ENCODE measurements at regions not wholly inside any gene's neighbourhood (a gene's known extent, or its start where the extent isn't known, plus 50 kb on each side); places are given as distances from the start of the nearest gene placed in this dataset.

DNA sequence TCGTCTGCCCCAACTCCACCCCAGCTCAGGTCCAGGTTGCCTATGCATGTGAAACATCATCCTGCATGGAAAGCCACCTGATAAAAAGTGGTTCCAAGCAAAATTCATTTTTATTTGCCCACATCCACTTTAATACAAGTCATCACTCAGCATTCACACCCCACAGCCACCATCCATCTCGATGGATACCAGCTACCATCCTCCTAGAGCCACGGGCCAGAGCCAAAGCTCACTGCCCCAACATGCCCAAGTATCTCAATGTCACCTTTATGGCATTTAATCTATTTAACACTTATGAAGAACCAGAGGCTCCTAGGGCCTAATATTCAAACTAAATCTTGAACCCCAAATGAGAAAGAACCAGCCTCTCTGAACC, 70.5 kb downstream of the COPRS start:
- TF ChIP-seq POLR2AphosphoS5 (IDR thresholded peaks at IDR 0.05) (no peak), POLR2A (IDR thresholded peaks at IDR 0.05; ENCODE audit: low read depth) (no peak), EP300 (IDR thresholded peaks at IDR 0.05) (no peak)
- TF ChIP-seq, protein P1, sequence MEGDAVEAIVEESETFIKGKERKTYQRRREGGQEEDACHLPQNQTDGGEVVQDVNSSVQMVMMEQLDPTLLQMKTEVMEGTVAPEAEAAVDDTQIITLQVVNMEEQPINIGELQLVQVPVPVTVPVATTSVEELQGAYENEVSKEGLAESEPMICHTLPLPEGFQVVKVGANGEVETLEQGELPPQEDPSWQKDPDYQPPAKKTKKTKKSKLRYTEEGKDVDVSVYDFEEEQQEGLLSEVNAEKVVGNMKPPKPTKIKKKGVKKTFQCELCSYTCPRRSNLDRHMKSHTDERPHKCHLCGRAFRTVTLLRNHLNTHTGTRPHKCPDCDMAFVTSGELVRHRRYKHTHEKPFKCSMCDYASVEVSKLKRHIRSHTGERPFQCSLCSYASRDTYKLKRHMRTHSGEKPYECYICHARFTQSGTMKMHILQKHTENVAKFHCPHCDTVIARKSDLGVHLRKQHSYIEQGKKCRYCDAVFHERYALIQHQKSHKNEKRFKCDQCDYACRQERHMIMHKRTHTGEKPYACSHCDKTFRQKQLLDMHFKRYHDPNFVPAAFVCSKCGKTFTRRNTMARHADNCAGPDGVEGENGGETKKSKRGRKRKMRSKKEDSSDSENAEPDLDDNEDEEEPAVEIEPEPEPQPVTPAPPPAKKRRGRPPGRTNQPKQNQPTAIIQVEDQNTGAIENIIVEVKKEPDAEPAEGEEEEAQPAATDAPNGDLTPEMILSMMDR (IDR thresholded peaks at IDR 0.05): no peak

Data from esophagus muscularis mucosa (tissue), 4 donors.